ENCODE measurements at regions not wholly inside any gene's neighbourhood (a gene's known extent, or its start where the extent isn't known, plus 50 kb on each side); places are given as distances from the start of the nearest gene placed in this dataset.
"Not testable (repeated sequence)": the region's sequence is repeated elsewhere in the genome, so short reads cannot be mapped to it uniquely, and the experiment has no call there.

DNA sequence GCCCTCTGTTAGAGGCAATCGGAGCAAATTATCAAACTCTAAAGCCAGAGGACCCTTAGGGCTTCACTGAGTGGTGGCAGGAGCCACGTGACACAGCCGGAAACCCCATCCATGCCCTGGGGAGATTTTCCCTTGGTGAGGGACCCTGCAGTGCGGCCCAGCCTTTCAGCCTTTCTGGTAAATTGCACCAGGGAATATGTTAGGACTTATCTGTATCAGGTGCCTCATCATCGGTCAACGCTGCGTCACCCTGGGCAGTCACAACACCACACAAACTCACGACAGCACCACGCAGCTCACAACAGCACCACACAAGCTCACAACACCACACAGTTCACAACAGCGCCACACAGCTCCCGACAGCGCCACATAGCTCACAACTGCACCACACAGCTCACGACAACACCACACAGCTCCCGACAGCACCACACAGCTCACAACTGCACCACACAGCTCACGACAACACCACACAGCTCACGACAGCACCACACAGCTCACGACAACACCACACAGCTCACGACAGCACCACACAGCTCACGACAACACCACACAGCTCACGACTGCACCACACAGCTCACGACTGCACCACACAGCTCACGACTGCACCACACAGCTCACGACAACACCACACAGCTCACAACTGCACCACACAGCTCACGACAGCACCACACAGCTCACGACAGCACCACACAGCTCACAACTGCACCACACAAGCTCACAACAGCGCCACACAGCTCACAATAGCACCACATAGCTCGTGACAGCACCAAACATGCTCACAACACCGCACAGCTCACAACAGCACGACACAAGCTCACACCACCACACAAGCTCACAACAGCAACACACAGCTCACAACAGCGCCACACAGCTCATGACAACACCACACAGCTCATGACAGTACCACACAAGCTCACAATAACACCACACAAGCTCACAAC, 199.0 kb downstream of the DLL1 start:
- DNase-seq (ENCODE audit: low spot score) = no peak
- in situ Hi-C loops (cut with MboI; ENCODE audit: low sequenced_read_pairs, unreplicated experiment) = no loop called here
- TF ChIP-seq, protein P1, sequence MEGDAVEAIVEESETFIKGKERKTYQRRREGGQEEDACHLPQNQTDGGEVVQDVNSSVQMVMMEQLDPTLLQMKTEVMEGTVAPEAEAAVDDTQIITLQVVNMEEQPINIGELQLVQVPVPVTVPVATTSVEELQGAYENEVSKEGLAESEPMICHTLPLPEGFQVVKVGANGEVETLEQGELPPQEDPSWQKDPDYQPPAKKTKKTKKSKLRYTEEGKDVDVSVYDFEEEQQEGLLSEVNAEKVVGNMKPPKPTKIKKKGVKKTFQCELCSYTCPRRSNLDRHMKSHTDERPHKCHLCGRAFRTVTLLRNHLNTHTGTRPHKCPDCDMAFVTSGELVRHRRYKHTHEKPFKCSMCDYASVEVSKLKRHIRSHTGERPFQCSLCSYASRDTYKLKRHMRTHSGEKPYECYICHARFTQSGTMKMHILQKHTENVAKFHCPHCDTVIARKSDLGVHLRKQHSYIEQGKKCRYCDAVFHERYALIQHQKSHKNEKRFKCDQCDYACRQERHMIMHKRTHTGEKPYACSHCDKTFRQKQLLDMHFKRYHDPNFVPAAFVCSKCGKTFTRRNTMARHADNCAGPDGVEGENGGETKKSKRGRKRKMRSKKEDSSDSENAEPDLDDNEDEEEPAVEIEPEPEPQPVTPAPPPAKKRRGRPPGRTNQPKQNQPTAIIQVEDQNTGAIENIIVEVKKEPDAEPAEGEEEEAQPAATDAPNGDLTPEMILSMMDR (IDR thresholded peaks at IDR 0.05; ENCODE audit: borderline replicate concordance, control extremely low read depth, extremely low read depth, insufficient read depth, missing control alignments) = no peak

DNA sequence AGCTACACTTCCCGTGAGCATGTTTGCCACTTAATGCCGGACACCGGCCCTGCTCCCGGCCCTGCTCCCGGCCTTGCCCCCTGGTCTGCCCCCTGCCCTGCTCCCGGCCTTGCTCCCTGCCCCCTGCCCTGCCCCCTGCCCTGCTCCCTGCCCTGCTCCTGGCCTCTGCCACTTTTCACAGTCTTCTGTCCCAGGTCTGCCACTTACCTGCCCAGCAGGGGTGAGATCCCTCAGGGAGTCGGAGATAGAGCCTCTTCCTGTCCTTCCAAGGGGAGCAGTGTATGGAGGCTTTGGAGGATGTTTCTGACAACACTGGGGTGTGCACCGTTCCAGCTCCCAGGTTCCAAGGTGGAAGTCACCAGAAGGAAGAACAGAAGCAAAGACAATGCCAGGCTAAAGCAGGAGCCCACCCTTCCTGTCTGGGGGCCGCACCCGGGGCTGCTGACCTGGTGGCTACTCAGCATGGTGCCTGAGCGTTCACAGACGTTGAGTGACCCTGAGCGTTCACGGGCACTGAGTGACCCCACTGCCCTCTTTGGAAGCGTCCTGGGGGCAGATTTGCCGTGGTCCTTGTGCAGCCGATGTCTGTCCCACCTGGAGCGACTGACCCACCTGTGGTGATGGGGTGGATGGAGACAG, 199.8 kb downstream of the DLL1 start:
- in situ Hi-C loops (cut with MboI; ENCODE audit: low sequenced_read_pairs, unreplicated experiment) = no loop called here
- TF ChIP-seq, protein P1 (IDR thresholded peaks at IDR 0.05; ENCODE audit: borderline replicate concordance, control extremely low read depth, extremely low read depth, insufficient read depth, missing control alignments) = no peak
- DNase-seq (ENCODE audit: low spot score) = no peak

DNA sequence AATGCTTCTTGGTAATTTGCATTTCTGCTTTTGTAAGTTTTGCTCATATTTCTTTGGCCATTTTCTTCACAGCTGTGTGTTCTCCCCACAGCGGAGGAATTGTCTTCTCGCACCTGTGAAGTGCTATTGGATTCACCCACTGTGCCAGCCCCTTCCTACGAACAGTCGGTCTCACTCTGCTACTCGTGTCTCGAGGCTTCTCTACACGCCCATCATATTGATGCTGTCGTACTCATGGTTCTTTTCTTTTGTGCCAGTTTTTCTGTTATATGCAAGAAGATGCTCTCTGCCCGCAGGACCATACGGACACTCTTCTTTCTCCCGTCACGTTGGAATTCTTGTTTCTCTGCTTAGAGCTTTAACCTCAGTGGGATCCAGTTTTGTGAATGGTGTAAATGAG, 200.3 kb downstream of the DLL1 start:
- TF ChIP-seq, protein P1 (IDR thresholded peaks at IDR 0.05; ENCODE audit: borderline replicate concordance, control extremely low read depth, extremely low read depth, insufficient read depth, missing control alignments) = no peak
- no peak for DNase-seq (ENCODE audit: low spot score)
- in situ Hi-C loops (cut with MboI; ENCODE audit: low sequenced_read_pairs, unreplicated experiment) = no loop called here

DNA sequence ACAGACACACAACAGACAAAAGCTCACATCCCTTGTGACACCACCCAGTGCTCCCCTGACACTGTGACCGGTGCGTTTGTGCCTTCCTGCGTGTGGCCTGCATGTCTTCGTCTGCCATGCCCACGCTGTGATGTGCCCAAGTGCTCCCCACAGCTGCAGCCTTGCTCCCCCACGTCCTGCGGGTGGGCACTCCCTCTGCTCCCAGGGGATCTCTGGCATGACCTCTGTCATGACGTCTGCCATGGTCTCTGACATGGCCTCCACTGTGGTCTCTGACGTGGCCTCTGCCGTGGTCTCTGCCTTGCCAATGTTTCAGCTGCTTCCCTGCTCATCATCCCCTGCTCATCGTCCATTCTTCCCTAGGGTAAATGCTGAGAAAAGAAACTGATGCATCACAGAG, 200.9 kb downstream of the DLL1 start:
- in situ Hi-C loops (cut with MboI; ENCODE audit: low sequenced_read_pairs, unreplicated experiment) = no loop called here
- TF ChIP-seq, protein P1 (IDR thresholded peaks at IDR 0.05; ENCODE audit: borderline replicate concordance, control extremely low read depth, extremely low read depth, insufficient read depth, missing control alignments) = no peak

DNA sequence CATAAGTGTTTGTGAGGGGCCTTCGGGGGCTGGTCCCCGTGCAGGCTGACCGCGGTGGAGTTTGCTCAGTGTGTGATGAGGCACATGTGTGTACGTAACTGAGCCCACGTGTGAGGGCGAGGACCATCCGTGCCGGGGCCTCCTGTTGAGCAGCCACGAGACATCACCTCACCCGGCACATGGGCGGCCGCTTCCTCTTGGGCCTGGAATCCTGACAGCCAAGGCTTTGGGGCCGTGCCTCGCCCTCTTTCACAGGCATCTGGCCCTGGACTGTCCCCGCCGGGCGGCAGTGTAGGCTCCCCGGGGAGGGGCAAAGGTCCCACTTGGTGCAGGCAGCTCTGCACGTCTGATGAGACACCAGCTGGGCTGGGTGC, 202.3 kb downstream of the DLL1 start:
- DNase-seq (ENCODE audit: low spot score) = no peak
- TF ChIP-seq, protein P1 (IDR thresholded peaks at IDR 0.05; ENCODE audit: borderline replicate concordance, control extremely low read depth, extremely low read depth, insufficient read depth, missing control alignments) = no peak
- in situ Hi-C loops (cut with MboI; ENCODE audit: low sequenced_read_pairs, unreplicated experiment) = no loop called here

More for the DNA sequence above, 200.9 kb downstream of the DLL1 start:
- no peak for DNase-seq (ENCODE audit: low spot score)

DNA sequence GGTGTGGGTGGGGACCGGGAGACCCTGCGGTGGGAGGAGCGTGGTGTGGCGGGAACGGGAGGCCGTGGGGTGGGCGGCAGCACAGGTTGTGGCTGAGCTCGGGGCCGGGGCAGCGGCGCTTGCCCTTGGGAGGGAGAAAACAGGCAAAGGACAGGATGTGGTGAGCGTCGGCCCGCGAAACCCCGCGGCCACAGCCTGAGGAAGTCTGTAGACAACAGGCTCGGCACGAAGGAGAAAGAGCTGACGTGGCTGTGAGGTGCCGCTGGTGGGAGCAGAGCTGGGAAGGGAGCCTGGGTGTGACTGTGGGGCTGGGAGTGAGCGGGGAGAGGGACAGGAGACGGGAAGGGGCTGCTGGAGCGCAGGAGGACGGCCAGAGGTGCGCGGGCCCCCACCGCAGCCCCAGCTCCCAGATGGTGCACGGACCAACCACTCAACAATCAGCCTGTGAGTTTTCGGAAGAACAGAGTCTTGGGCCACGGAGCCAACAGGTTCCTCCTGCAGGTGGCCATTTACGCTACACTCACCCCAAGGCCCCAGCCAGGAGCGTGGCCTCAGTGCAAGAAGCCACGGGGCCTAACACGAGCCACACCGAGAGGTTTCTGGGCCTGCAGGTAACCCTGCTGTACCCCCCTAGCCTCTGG, 202.8 kb downstream of the DLL1 start:
- TF ChIP-seq, protein P1 (IDR thresholded peaks at IDR 0.05; ENCODE audit: borderline replicate concordance, control extremely low read depth, extremely low read depth, insufficient read depth, missing control alignments) = no peak
- in situ Hi-C loops (cut with MboI; ENCODE audit: low sequenced_read_pairs, unreplicated experiment) = no loop called here

DNA sequence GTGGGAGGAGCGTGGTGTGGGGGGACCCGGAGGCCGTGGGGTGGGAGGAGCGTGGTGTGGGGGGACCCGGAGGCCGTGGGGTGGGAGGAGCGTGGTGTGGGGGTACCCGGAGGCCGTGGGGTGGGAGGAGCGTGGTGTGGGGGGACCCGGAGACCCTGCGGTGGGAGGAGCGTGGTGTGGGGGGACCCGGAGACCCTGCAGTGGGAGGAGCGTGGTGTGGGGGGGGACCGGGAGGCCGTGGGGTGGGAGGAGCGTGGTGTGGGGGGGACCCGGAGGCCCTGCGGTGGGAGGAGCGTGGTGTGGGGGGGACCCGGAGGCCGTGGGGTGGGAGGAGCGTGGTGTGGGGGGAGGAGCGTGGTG, 203.5 kb downstream of the DLL1 start:
- in situ Hi-C loops (cut with MboI; ENCODE audit: low sequenced_read_pairs, unreplicated experiment); DNase-seq (ENCODE audit: low spot score): not testable (repeated sequence)

More for the DNA sequence above, 202.8 kb downstream of the DLL1 start:
- DNase-seq (ENCODE audit: low spot score) = peak; percentile 87
